Tibial nerve (tissue), 4 donors: ENCODE measurements at regions not wholly inside any gene's neighbourhood (a gene's known extent, or its start where the extent isn't known, plus 50 kb on each side); places are given as distances from the start of the nearest gene placed in this dataset.

Source experiments
- EP300 ChIP-seq, 2 donors: sonication (generic); formaldehyde crosslinking; IDR thresholded peaks; one replicate each; pipeline ENCODE4 v1.6.1; 2017; ENCODE audit warnings: antibody characterized with exemption in 2 of 2, mild to moderate bottlenecking in 1 of 2
- POLR2A ChIP-seq, 2 donors: fragments of 450-650 bp; IDR thresholded peaks; one replicate each; pipeline ENCODE4 v1.6.1; 2017; ENCODE audit warnings: antibody characterized with exemption in 2 of 2, mild to moderate bottlenecking in 2 of 2, moderate library complexity in 2 of 2
- TF ChIP-seq, protein P1 (sequence below), 5 experiments: fragments of 200-600 bp in 3 of 5; fragments of 450-650 bp in 2 of 5; sonication (generic) in 3 of 5; IDR thresholded peaks; one replicate each; pipeline ENCODE4 v1.5.1; 2016 to 2019; ENCODE audit warnings: antibody characterized with exemption in 5 of 5, mild to moderate bottlenecking in 3 of 5, moderate library complexity in 2 of 5

DNA sequence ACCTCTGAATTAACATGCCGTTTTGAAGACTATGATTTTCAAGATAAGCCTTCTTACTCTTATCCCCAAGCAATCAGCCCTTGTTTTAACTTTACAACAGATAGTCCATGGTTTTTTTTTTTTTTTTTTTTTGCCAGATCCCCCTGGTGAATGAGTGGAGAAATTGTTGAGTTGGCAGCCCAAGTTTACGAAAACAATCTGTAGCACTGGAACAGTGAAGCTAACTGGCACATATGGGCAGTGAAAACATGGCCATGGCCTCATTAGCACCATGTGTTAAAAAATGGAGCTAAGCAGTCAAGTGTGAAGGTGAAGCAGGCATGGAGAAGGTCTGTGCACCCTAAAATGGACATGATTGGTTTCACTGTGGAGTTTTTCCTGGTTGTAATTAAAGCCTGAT, 812.1 kb upstream of the MIR17HG start:
- TF ChIP-seq POLR2A (IDR thresholded peaks at IDR 0.05) (no peak), EP300 (IDR thresholded peaks at IDR 0.05) (no peak)
- TF ChIP-seq, protein P1, sequence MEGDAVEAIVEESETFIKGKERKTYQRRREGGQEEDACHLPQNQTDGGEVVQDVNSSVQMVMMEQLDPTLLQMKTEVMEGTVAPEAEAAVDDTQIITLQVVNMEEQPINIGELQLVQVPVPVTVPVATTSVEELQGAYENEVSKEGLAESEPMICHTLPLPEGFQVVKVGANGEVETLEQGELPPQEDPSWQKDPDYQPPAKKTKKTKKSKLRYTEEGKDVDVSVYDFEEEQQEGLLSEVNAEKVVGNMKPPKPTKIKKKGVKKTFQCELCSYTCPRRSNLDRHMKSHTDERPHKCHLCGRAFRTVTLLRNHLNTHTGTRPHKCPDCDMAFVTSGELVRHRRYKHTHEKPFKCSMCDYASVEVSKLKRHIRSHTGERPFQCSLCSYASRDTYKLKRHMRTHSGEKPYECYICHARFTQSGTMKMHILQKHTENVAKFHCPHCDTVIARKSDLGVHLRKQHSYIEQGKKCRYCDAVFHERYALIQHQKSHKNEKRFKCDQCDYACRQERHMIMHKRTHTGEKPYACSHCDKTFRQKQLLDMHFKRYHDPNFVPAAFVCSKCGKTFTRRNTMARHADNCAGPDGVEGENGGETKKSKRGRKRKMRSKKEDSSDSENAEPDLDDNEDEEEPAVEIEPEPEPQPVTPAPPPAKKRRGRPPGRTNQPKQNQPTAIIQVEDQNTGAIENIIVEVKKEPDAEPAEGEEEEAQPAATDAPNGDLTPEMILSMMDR (IDR thresholded peaks at IDR 0.05) = no peak
